Astrocyte of the cerebellum (primary cell): ENCODE measurements at regions not wholly inside any gene's neighbourhood (a gene's known extent, or its start where the extent isn't known, plus 50 kb on each side); places are given as distances from the start of the nearest gene placed in this dataset.

Source experiments
- DNase-seq: peaks from one replicate; pipeline ENCODE4 v3.0.0-alpha.2; 2011; ENCODE audit warnings: low read depth
- H3K4me3 ChIP-seq: 2 replicates; pipeline ENCODE4 v1.5.1; 2011; ENCODE audit warnings: mild to moderate bottlenecking, low read depth, low read length, moderate library complexity
- CTCF ChIP-seq: IDR thresholded peaks from 2 replicates; pipeline ENCODE4 v1.5.1; 2012; ENCODE audit warnings: low read length, low read depth, moderate library complexity, mild to moderate bottlenecking; ENCODE audit errors: missing control alignments
- in situ Hi-C: cut with HindIII; loops from 2 replicates; pipeline ENCODE4 v1.10.0; 2017; ENCODE audit warnings: low sequenced_read_pairs

GRCh38 chr21:38910390-38911067 is 104.8 kb downstream of the ETS2 start:
- in situ Hi-C loops = no loop called here
- DNase-seq = no peak
- no peak overlapping the region for H3K4me3 ChIP-seq
- no peak for TF ChIP-seq CTCF

- no peak for TF ChIP-seq CTCF
- H3K4me3 ChIP-seq = no peak overlapping the region
- in situ Hi-C loops = no loop called here
- DNase-seq = no peak
Observed at GRCh38 chr21:38909929-38910328, 104.2 kb downstream of the ETS2 start.

GRCh38 chr21:38909109-38909508 is 103.4 kb downstream of the ETS2 start:
- no peak overlapping the region for H3K4me3 ChIP-seq
- DNase-seq = no peak
- TF ChIP-seq CTCF = no peak
- in situ Hi-C loops = no loop called here

GRCh38 chr21:38908537-38908936 is 102.8 kb downstream of the ETS2 start:
- DNase-seq = no peak
- in situ Hi-C loops = no loop called here
- H3K4me3 ChIP-seq = no peak overlapping the region
- no peak for TF ChIP-seq CTCF

GRCh38 chr21:38905752-38906151 is 100.0 kb downstream of the ETS2 start:
- no peak for DNase-seq
- TF ChIP-seq CTCF = no peak
- in situ Hi-C loops = no loop called here

GRCh38 chr21:38905328-38905727 is 99.6 kb downstream of the ETS2 start:
- TF ChIP-seq CTCF = no peak
- DNase-seq = no peak
- in situ Hi-C loops = no loop called here
- H3K4me3 ChIP-seq = no peak overlapping the region

More at GRCh38 chr21:38905752-38906151, 100.0 kb downstream of the ETS2 start:
- H3K4me3 ChIP-seq = no peak overlapping the region
